ENCODE measurements at regions not wholly inside any gene's neighbourhood (a gene's known extent, or its start where the extent isn't known, plus 50 kb on each side); places are given as distances from the start of the nearest gene placed in this dataset.

DNA sequence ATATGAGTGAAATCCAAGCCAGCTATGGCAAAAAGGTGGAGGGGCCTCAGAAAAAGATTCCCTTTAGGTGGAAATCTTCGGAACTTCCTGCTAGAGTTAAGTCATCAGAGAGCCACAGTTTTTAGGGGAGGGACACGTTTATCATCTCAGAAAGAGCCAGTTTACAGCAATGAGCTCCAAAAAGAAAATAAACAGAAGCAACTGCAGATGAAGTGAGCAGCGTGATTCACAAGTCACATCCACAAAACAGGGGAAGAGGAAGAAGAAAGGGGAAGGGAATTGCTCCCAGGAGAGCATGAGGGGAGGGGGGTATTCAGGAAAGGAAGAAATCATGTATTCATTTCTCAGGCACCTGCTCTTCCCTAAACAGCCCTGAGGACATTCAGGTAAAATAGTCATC is 156.2 kb upstream of the FOXK1 start:
- no peak for TF ChIP-seq EP300 (IDR thresholded peaks at IDR 0.05)
- TF ChIP-seq, protein P1, sequence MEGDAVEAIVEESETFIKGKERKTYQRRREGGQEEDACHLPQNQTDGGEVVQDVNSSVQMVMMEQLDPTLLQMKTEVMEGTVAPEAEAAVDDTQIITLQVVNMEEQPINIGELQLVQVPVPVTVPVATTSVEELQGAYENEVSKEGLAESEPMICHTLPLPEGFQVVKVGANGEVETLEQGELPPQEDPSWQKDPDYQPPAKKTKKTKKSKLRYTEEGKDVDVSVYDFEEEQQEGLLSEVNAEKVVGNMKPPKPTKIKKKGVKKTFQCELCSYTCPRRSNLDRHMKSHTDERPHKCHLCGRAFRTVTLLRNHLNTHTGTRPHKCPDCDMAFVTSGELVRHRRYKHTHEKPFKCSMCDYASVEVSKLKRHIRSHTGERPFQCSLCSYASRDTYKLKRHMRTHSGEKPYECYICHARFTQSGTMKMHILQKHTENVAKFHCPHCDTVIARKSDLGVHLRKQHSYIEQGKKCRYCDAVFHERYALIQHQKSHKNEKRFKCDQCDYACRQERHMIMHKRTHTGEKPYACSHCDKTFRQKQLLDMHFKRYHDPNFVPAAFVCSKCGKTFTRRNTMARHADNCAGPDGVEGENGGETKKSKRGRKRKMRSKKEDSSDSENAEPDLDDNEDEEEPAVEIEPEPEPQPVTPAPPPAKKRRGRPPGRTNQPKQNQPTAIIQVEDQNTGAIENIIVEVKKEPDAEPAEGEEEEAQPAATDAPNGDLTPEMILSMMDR (IDR thresholded peaks at IDR 0.05) = no peak
- no peak for TF ChIP-seq POLR2A (IDR thresholded peaks at IDR 0.05)

Measured in tibial nerve (tissue), 4 donors.